CD4-positive, alpha-beta T cell treated with Interleukin-6 for 4 hours (primary cell): ENCODE measurements at regions not wholly inside any gene's neighbourhood (a gene's known extent, or its start where the extent isn't known, plus 50 kb on each side); places are given as distances from the start of the nearest gene placed in this dataset.
"Not testable (repeated sequence)": the region's sequence is repeated elsewhere in the genome, so short reads cannot be mapped to it uniquely, and the experiment has no call there.

Source experiments
- DNase-seq: peaks from one replicate; pipeline ENCODE4 v3.0.0-alpha.2; 2020; ENCODE audit warnings: mixed read lengths

DNA sequence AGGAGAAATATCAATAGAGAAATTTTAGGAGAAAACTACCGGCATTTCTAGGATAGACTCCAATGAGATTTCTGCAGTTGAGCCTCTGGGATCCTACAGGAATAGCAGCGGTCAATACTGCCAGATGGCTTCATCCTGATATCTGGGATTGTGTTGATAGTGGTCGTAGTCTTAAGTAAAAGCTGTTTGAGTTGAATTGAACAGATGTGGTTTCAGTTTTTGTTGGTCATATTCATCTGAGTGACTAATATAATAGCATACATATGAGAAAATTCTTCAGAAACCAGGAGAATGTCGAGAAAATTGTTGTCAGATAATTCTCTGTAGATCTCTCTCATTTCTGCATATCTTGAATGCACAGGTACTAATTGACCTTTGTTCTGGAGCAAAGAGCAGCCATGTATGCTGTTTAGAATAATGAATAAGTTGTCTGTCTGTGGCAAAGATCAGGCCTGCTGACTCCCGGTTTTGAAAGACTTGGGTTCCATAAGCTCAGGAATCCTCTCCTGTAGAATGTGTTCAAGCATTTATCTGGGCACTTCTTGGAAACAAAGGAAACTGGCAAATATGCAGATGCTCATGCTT is 288.1 kb downstream of the TMX3 start:
- no peak for DNase-seq

DNA sequence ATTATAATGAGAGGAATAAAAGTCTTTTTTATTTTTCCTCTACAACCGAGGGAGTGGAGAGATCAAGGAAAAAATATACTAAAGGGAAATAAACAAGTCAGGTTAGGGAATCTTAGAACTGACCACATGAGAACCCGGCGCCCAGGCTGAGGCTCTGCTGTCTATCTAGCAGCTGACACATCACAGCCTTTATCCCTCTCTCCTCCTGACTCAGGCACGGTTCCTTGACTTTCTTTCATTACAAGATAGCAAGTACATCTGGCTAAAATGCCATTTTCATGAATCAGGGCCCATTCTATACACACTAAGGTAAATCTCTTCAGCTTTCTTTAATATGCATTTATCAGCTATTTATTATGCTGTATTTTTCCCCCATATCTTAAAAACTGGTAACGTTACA is 296.0 kb downstream of the TMX3 start:
- DNase-seq = no peak

DNA sequence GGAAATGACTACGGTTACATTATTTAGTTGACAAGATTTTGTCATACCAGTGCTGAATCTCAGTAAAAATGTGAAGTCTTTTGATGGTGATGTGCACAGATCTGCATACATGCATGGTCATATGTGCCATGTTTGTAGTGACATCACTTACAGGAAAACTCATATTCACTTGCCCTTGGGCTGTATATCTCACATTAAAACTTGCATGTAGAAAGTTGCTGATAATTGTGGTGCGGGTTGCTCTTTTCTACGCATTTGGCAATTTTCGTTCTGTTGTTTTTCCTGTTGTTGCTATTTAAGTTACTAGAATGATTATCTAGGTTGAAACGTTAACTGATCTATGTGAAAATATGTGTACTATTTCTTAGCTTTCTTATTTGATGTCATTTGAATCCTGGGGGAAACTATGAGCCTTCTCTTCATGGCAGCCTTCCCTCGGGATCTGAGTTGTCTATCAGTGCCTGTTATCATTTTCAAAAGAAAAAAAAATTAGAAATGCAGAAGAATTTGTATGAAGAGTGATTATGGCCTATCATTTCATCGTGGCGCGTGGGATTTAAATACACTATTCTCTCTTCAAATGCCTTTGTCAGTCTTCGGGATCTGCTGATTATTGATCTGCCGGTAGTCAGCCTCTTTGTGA is 296.6 kb downstream of the TMX3 start:
- DNase-seq = no peak

DNA sequence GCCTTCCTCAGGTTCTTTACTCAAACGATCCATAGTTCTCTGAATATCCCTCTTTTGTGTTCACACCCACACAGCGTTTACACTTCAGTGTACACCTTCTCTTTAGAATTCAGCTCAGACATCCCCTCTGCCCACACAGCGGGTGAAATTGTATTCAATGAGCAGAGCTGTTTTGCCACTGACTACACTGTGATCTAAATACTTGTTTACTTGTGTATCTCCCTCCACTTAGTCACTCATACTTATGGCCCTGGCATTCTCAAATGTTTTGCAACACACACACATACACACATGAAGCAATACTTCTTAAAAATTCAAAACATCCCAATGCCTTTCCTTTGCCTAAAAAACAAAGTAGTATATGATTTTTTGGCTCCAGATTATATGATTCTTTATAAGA is 297.1 kb downstream of the TMX3 start:
- no peak for DNase-seq

DNA sequence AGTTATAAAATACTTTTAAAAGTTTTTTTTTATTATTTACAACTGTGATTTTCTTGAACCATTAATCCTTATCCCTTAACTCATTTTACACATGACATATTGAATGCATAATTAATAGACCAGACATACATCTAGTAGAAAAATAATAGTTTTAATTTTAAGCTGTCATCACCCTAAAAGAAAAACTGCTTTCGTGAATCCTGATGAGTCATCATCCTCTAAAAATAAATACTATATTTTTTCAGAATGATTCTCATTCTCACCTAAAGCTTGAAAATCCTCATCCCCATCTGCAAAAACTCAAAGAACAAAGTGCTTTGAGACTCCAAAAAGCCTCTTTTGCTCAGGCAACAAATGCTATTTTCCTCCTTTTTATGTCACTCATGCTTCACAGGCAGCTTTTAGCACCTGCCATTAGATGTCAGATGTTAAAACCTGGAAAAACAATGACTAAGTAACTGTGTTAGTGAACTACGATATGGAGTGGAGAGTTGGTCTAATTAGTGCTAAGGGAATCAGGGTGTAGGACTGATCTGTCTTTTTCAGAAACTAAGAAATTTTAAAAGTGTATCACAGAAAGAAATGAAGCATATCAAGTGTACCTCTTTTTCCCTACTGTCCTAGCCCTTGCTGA is 297.6 kb downstream of the TMX3 start:
- no peak for DNase-seq

DNA sequence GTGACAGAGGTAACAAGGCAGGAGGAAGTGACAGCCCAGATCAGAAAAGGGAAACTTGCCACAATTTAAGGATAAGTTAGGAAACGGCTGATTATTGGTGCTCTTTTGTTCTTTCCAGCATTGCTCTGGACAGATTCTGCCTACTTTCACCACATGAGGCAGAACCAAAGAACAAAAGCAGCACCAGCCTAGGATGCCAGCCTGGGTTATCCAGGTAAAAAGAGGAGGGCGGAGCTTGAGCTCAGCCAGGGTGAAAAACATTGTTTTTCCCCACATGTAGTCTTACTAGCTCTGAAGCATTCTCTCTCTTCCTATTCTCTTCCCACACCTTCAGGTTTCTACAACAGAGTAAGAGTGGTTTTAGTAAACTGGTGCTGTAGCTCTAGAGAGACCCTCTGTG is 300.5 kb downstream of the TMX3 start:
- DNase-seq = no peak

DNA sequence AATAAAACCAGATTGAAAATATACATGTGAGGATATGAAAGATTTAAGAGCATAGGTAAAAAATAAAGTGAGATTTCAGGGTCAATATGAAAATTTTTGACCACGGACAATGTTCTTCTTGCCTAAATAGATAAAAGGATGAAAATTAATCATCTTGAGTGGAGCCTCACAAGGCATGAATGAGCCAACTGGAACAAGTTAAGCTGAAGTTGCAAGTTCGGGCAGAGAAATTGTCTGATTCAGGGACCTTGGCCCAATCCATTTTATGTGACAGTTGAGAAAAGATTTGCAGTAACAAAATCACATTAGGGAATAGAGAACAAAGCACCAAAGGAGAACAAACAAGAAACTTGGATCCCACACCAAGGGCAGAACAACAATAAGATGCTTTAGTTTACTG is 305.3 kb downstream of the TMX3 start:
- DNase-seq = no peak

DNA sequence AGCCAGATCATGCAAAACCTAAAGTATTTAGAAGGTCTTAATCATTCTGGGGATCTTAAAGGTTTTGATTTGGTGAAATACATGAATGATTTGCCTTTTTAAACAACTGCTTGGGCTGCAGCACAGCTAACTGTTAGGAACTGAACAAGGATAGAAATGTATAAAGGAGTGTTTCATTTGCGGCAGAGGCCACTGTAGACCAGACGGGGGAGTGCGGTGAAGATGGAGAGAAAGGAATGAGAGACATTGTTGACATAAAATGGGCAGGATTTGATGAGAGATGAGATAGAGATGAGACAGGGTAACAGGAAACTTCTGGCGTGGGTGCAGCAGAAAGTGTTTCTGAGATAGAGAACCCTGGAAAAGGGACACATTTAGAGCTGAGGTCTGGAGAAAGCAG is 308.1 kb downstream of the TMX3 start:
- DNase-seq = no peak

DNA sequence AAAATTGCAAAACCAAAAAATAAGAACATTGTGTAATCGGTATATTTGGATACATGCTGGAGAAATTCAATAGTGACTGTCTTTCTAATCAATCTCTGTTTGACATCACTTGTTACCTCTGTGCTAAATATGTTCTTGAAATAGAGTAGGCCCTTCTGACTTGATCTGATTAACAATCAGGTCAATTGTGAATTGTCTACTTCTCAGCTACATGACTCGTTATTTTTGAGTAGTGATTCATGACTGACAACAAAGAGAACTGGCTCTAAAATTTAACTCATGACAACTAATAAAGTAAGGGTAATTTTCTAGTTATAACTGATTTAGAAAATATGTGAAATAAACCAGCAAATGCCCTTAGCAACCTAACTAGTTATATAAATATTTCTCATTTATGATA is 312.1 kb downstream of the TMX3 start:
- no peak for DNase-seq

DNA sequence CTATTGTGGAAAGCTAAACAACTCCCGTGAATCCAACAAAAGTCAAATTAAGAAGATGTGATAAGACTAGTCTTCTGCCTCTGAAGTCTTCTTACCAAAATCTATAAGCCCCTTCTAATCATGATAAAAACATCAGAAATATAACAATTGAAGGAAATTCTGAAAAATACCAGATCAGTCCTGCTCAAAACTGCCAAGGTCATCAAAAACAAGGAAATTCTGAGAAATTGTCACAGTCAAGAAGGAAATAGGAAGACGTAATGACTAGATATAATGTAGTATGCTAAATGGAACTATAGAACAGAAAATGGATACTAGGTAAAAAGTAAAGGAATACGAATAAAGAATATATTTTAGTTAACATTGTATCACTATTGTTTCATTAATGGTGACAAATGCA is 314.0 kb downstream of the TMX3 start:
- DNase-seq = no peak

DNA sequence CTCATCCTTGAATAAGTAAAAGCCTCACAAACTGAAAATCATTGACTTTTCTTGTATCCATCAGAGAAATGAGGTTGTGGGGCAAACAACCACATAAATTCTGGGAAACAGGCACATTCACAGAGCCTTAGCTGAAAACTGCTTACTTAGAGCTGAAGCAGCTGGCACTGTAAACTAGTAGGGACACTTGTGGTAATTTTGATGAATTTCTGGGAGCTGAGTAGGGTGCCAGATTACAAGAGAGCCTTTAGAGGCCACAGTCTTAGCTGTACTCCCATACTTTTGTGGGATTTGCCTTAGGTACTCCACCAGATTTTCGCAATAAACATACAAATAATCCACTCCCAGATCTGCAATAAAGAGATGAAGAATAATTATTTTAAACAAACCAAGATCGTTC is 315.2 kb downstream of the TMX3 start:
- DNase-seq = no peak

DNA sequence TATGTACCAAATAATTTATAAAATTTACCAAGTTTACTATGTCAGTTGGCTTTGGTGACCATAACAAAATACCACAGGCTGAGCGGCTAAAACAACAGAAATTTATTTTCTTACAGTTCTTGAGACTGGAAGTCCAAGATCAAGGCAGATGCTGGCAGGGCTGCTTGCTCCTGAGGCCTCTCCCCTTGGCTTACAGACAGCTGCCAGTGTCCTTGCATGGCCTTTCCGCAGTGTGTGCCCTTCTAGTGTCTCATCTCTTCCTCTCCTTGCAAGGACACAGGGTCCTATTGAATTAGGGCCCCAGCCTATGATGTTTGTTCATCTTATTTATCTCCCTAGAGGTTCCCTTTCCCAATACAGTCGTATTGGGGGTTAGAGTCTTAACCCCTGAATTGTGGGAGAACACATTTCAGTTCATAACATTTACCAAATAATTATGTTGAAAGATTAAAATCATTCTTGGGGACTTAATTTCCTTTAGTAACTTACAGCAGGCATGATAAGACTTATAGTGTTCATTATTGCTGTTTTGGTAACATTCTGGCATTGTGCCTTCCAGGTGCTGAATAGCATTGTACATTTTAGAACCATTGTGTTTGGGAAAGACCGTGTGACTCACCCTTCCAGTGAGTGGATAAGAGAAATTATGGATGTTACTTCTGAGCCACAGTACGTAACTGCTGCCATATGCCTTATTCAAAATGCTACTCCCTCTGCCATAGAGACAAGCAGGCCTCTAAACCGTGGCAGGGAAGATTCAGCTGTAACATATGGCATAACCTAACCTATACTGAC is 317.5 kb downstream of the TMX3 start:
- DNase-seq = no peak

DNA sequence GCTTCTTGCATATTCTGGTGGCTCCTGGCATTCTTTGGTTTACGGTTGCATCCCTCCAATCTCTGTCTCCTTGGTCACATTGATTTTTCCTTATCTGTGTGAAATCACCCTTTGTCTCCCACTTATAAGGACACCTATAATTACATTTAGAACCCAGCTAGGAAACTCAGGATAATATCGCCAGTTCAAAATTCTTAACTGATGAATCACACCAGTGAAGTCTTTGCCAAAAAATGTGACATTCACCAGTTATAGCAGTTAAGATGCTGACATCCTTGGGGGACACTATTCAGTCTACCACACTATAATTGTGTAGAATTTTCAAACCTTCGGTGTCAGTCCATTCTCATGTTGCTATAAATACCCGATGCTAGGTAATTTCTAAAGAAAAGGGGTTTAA is 320.2 kb downstream of the TMX3 start:
- DNase-seq = no peak

DNA sequence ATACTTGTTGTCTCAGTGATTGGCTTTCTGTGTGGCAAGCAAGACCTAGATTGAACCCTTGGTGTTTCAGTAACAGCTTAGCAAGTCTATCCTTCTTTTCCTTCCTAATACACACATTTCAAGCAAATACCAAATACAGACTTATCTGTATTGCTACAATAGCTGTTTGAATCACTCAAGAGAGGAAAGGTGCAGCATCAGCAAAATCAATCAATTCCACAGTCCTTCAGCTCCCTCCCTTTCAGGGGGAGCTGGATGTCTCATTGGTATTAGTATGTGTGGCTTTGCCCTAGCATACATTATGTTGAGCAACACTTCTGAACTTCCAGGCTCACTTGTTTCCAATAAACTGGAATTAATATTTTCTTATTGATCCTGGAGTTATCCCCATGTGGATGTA is 323.1 kb downstream of the TMX3 start:
- DNase-seq = no peak

DNA sequence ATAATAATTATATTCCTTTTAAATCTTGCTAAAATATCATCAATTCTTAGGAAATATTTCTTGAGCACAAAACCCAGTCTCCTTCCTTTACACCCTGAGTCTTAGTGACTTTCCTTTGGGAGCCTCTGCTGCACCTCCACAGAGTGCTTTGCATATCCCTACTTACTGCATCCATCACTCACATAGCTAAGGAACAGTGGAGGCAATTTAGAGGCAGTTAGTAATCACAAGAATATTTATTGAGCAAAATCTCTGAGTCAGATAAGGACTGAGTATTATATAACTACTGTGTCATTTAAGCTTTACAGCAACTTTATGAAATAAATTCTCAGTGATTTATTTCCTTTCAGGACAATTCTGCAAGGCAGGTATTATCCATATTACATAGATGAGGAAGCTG is 327.7 kb downstream of the TMX3 start:
- DNase-seq = no peak

DNA sequence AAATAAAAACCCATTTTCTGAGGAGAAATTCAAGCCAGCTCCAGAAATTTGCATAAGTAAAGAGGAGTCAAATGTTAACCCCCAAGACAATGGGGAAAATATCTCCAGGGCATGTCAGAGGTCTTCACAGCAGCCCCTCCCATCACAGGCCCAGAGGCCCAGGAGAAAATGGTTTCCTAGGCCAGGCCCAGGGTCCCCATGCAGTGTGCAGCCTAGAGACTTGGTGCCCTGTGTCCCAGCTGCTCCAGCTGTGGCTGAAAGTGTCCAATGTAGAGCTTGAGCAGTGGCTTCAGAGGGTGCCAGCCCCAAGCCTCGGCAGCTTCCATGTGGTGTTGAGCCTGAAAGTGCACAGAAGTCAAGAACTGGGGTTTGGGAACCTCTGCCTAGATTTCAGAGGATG is 330.9 kb downstream of the TMX3 start:
- DNase-seq = not testable (repeated sequence)

DNA sequence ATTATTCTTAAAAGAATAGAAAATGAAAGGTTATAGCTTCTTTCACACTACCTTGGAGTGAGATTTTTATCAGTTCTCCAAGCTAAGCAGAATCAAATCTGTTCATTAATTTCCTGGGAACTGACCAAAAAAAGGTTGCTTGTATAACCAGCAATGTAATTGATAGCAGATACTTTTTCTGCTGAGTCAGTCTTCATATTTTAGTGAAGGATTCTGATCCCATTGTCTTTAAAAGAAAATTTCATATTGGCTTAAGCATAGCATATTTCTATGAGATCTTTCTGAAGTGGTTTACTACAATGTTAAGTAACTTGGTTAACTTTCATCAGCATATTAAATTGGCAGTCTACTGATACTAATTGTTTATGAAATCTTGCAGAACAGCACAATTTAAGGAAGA is 338.0 kb downstream of the TMX3 start:
- DNase-seq = no peak

DNA sequence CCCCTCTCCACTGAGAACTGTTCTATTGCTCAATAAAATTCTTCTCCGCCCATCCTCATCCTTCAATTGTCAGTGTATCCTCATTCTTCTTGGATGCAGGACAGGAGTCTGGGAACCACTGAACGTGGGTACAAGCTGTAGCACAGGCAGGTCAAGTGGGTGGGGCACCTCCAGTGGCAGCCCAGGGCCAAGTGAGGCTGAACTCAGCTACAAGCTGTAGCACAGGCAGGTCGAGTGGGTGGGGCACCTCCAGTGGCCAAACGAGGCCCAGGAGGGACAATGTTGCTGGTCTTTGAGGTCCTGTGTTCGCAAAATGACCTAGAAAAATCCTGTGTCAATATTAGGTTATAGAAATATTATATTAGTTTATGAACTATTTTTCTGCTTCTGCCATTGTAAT is 352.0 kb downstream of the TMX3 start:
- no peak for DNase-seq

DNA sequence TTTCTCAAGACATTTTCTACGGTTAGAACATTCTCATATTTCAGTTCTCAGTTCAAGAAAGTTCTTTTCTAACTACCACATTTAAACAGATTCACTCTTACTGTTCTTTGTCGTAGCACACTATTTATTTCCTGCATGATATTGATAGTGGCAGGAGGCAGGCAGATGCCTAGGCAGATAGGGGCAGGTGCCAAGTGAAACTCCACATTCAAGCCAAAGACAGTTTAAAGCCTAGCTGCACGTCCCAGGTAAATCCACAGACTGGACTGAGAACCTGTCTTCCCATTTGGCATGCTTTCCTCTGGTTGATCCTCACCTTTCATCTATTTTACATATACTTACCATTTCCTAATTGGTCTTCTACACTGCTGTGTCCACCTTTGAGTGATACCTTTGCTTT is 359.3 kb downstream of the TMX3 start:
- DNase-seq = no peak

DNA sequence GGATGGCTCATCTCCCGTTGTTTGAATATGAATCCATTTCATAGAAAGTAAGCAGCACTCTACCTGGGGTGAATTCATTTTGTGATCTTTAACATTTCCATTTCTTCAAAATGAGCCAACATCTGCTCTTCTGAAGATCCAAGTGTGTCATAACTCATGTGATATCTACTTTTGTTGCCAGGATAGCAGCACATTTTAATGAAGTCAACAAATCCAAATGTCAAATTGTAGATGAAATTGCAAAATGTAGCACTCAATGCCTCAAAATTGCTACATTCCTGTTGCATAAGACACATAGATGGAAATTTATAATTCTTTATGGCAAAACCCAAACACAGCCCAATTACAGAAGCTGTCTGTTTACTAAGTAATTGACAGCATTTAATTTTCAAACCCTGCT is 360.7 kb downstream of the TMX3 start:
- DNase-seq = no peak

DNA sequence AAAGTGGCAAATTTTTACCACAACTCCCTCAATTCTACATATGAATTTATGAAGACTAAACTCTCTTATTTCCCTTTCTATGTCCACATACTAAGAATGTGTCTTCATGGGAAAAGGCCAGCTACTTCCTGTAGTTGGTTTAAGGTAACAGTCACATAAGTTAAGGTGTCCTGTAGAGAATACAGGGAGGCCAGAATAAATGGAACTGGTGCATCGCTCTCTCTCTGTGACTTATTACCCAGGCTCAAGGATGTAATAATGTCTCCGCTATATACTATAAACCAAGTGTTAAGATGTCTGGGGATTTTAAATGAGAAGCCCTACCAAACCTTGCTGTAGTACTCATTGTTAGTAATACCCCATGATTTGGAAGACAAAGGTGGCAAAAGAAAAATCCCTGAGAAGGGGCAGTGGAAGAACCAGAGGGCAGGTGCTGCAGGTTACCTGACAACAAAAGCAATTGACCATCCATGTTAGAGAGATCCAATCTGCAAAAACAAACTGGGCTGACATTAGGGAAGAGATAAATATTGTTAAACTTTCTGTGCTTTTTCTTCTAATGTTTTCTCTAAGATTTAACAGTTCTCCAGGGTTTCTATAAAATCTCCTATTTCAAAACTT is 372.8 kb downstream of the TMX3 start:
- no peak for DNase-seq

DNA sequence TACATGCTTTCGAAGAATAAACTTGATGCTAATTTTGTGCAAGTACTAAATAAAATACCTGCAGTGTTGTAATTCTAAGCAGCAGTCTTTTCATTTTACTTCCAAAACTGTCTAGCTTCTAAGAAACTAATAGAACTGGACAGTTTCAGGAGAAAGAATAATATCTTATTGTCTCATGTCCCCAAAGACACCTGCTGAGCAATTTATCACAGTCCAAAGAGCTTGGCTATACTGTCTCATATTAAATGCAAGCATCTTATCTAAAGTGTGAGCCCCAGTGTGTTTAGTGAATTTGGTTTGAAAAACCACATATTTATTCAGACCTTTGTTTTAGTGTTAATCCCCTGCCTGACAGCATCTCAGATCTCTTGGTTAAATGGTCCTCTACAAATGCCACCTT is 374.3 kb downstream of the TMX3 start:
- no peak for DNase-seq

DNA sequence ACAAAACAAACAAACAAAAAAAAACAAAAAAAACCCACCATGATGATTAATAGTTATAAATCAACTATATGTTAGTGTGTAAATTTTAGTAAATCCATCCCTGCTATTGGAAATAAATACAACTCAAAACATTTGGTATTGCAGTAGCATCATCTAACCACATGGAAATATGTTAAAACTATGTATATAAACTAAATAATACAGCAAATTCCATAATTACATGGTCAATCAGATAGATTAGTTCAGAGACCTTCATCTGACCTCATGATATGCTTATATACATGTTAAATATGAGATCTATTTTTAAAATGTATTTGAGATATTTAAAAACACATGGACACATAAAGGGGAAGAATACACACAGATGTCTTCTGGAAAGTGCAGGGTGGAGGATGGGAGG is 384.2 kb downstream of the TMX3 start:
- no peak for DNase-seq

DNA sequence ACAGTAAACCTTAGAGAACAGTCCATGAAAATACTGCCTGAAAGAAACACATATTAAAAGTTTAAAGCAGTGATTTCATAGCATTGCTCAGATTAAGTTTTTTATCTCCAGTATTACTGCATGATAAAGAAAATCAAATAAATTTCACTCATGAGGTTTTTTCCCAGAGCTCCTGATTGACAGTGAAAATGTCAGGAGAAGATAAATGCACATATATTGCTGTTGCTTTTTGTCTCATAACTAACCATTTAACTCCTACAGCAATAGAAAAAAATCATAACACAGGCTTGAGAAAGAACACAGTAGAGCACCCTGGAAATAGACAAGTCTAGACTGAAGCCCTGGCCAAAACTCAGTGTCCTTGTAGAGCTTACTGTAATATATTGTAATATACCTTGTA is 391.0 kb downstream of the TMX3 start:
- DNase-seq = no peak
